ENCODE measurements at regions not wholly inside any gene's neighbourhood (a gene's known extent, or its start where the extent isn't known, plus 50 kb on each side); places are given as distances from the start of the nearest gene placed in this dataset.

DNA sequence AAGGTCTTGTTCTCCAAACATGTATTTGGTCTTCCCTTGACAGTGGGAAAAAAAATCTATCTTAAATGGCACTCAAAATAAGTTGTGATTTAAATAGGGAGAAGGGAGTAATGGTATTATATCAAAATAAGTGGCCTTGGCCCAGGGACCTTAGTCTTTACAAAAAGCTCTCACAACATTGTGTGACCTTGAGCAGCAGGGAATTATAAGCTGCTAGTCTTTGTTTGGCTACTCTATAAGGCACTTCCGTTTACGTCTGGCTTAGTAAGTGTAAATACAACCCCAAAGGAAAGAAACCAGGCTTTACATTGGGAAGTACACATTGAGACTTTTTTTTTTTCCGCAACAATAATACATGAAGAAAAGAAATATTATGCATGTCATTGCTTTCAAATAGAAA is 734.0 kb upstream of the LINC00305 start:
- TF ChIP-seq ADNP (tag; IDR thresholded peaks at IDR 0.05) (no peak), ATF7 (IDR thresholded peaks at IDR 0.05) (no peak), FOXM1 (IDR thresholded peaks at IDR 0.05; ENCODE audit: low read depth) (no peak), FOXM1 (CRISPR knock-in tag; IDR thresholded peaks at IDR 0.05; ENCODE audit: low read depth) (no peak), TEAD1 (CRISPR knock-in tag; IDR thresholded peaks at IDR 0.05) (no peak), PML (IDR thresholded peaks at IDR 0.05; ENCODE audit: low read length) (no peak), BRD4 (IDR thresholded peaks at IDR 0.05) (no peak), NR3C1 (CRISPR knock-in tag; IDR thresholded peaks at IDR 0.05) (no peak), STAT5B (CRISPR knock-in tag; IDR thresholded peaks at IDR 0.05) (no peak), NFATC3 (IDR thresholded peaks at IDR 0.05) (no peak)
- TF ChIP-seq, protein P1, sequence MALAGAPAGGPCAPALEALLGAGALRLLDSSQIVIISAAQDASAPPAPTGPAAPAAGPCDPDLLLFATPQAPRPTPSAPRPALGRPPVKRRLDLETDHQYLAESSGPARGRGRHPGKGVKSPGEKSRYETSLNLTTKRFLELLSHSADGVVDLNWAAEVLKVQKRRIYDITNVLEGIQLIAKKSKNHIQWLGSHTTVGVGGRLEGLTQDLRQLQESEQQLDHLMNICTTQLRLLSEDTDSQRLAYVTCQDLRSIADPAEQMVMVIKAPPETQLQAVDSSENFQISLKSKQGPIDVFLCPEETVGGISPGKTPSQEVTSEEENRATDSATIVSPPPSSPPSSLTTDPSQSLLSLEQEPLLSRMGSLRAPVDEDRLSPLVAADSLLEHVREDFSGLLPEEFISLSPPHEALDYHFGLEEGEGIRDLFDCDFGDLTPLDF (CRISPR knock-in tag; IDR thresholded peaks at IDR 0.05): no peak
- Histone ChIP-seq H4K20me1 (replicated peaks; ENCODE audit: control insufficient read depth, insufficient read depth, low read length) (no peaks in the 10 kb centered on the region), H3K27me3 (ENCODE audit: control insufficient read depth in 2 of 2, insufficient read depth in 2 of 2, low read length in 2 of 2) (no peaks in the 10 kb centered on the region), H3K9ac (ENCODE audit: insufficient read depth in 1 of 2, low read depth in 2 of 2, low read length in 2 of 2) (no peak overlapping the region), H3K79me2 (ENCODE audit: control insufficient read depth, insufficient read depth, low read length) (no peaks in the 10 kb centered on the region), H3K4me3 (no peak overlapping the region), H3K4me2 (ENCODE audit: insufficient read depth, low read length) (no peak overlapping the region), H2AFZ (ENCODE audit: low read depth, low read length) (no peak overlapping the region), H3K27ac (ENCODE audit: extremely low read depth, low read depth, low read length) (no peak overlapping the region), H3K36me3 (ENCODE audit: control insufficient read depth, insufficient read depth, low read length) (no peaks in the 10 kb centered on the region), H3K4me1 (replicated peaks in 1 of 2; ENCODE audit: control insufficient read depth in 2 of 2, insufficient read depth in 2 of 2, low read length in 2 of 2) (no peaks in the 10 kb centered on the region), H3K9me3 (replicated peaks; ENCODE audit: control insufficient read depth, insufficient read depth, low read depth, low read length) (no peaks in the 10 kb centered on the region), H3K9me1 (ENCODE audit: control insufficient read depth, insufficient read depth, low read length) (no peaks in the 10 kb centered on the region)
- no TSS peak for BruUV-seq (replicated peaks)
- ChIA-PET POLR2A (no interaction called here), CTCF (ENCODE audit: low intra/inter-chr PET ratio) (no interaction called here)
- no peak for DNase-seq (ENCODE audit: extremely low read depth in 1 of 4, low spot score in 3 of 4)
- no peak for ATAC-seq
- in situ Hi-C loops (cut with MboI) (no loop called here), intact Hi-C loops (cut with micrococcal nuclease) (no loop called here)
- no peak for FAIRE-seq
- WGBS (ENCODE audit: insufficient coverage, low coverage, missing lambda C conversion rate): 0% methylated on average over 3 of the region's 3 CpGs

All from K562 (cell line).